OCI-LY7 (cell line): ENCODE measurements at regions not wholly inside any gene's neighbourhood (a gene's known extent, or its start where the extent isn't known, plus 50 kb on each side); places are given as distances from the start of the nearest gene placed in this dataset.

Experiments
- BruUV-seq: library from RNA; stranded (reverse); fragments of 400-500 nt; replicated peaks from 2 replicates; lab custom pipeline; 2021; lab: Mats Ljungman, UMichigan
- CTCF ChIA-PET: fragments of 300-600 bp; sonication (Branson Sonifier 250); formaldehyde crosslinking; loops from one replicate; lab custom pipeline; 2022; ENCODE audit warnings: antibody characterized with exemption; ENCODE audit not compliant: unreplicated experiment; lab: Charles Lee
- POLR2A ChIA-PET: fragments of 300-600 bp; sonication (Branson Sonifier 250); formaldehyde crosslinking; loops from one replicate; lab custom pipeline; 2022; ENCODE audit warnings: antibody characterized with exemption; lab: Charles Lee
- DNase-seq: peaks from one replicate; pipeline ENCODE4 v3.0.0-alpha.2; 2015; ENCODE audit warnings: low spot score
- H2AFZ ChIP-seq: fragments of 200-600 bp; sonication (generic), shearing (Covaris generic); 2 replicates; pipeline ENCODE4 v1.6.1; 2014; ENCODE audit warnings: mild to moderate bottlenecking, antibody characterized with exemption, low read length, moderate library complexity
- H3K27ac ChIP-seq: fragments of 200-600 bp; sonication (generic); 2 replicates; pipeline ENCODE4 v1.5.1; 2014; ENCODE audit warnings: mixed run types, low read depth, mild to moderate bottlenecking, moderate library complexity, low read length, inconsistent platforms; ENCODE audit not compliant: poor library complexity, severe bottlenecking
- H3K36me3 ChIP-seq: fragments of 200-600 bp; sonication (generic); 2 replicates; pipeline ENCODE4 v1.6.1; 2014; ENCODE audit warnings: mild to moderate bottlenecking, antibody characterized with exemption, low read length, moderate library complexity, mixed read lengths; ENCODE audit not compliant: insufficient read depth
- H3K4me1 ChIP-seq: fragments of 200-600 bp; sonication (generic); 2 replicates; pipeline ENCODE4 v1.5.1; 2014; ENCODE audit warnings: mild to moderate bottlenecking, low read length; ENCODE audit not compliant: insufficient read depth, poor library complexity, severe bottlenecking
- H3K4me2 ChIP-seq: fragments of 200-600 bp; sonication (generic); 2 replicates; pipeline ENCODE4 v1.6.1; 2014; ENCODE audit warnings: mild to moderate bottlenecking, low read length
- H3K4me3 ChIP-seq: fragments of 200-600 bp; sonication (generic); 2 replicates; pipeline ENCODE4 v1.5.1; 2014; ENCODE audit warnings: mild to moderate bottlenecking, low read depth, low read length; ENCODE audit not compliant: poor library complexity, severe bottlenecking
- H3K79me2 ChIP-seq: fragments of 200-600 bp; sonication (generic); 2 replicates; pipeline ENCODE4 v1.6.1; 2016; ENCODE audit warnings: low read depth, mild to moderate bottlenecking, low read length, moderate library complexity, mixed read lengths; ENCODE audit not compliant: insufficient read depth
- H3K9me2 ChIP-seq: fragments of 200-600 bp; sonication (generic); 2 replicates; pipeline ENCODE4 v1.6.1; 2016; ENCODE audit warnings: mild to moderate bottlenecking, low read length, mixed read lengths; ENCODE audit not compliant: insufficient read depth
- H3K9me3 ChIP-seq: fragments of 200-600 bp; sonication (generic); 2 replicates; pipeline ENCODE4 v1.6.1; 2014; ENCODE audit warnings: mild to moderate bottlenecking, mixed run types, low read length, mixed read lengths
- H4K20me1 ChIP-seq: fragments of 200-600 bp; sonication (generic); 2 replicates; pipeline ENCODE4 v1.6.1; 2014; ENCODE audit warnings: mild to moderate bottlenecking, antibody characterized with exemption, low read length, moderate library complexity, mixed read lengths; ENCODE audit not compliant: insufficient read depth
- EZH2phosphoT487 ChIP-seq: fragments of 200-600 bp; sonication (generic); IDR thresholded peaks from 2 replicates; pipeline ENCODE4 v1.6.1; 2018; ENCODE audit warnings: low read depth, borderline replicate concordance, mild to moderate bottlenecking, mixed run types, antibody characterized with exemption, low read length, moderate library complexity, mixed read lengths
- intact Hi-C: fragments of 100-400 bp; cut with micrococcal nuclease; formaldehyde crosslinking; loops from one replicate; pipeline ENCODE4 v1.10.0; 2022; ENCODE audit not compliant: unreplicated experiment
- TF ChIP-seq, protein P1 (sequence below): fragments of 200-600 bp; sonication (generic); conservative IDR thresholded peaks from 2 replicates; pipeline ENCODE4 v1.5.1; 2014; ENCODE audit warnings: mild to moderate bottlenecking, antibody characterized with exemption, low read length, moderate library complexity, mixed read lengths

GRCh38 chr4:181588733-181589302 is 654.4 kb upstream of the TENM3 start:
- intact Hi-C loops: no loop called here
- H3K9me2 ChIP-seq: no peaks in the 10 kb centered on the region
- no peak overlapping the region for H3K4me2 ChIP-seq
- no peak overlapping the region for H2AFZ ChIP-seq
- no peak for DNase-seq
- CTCF ChIA-PET: no interaction called here
- no peaks in the 10 kb centered on the region for H3K9me3 ChIP-seq
- H3K36me3 ChIP-seq: no peaks in the 10 kb centered on the region
- H3K27ac ChIP-seq: no peak overlapping the region
- no peaks in the 10 kb centered on the region for H4K20me1 ChIP-seq
- POLR2A ChIA-PET: no interaction called here
- H3K79me2 ChIP-seq: no peaks in the 10 kb centered on the region
- TF ChIP-seq, protein P1, sequence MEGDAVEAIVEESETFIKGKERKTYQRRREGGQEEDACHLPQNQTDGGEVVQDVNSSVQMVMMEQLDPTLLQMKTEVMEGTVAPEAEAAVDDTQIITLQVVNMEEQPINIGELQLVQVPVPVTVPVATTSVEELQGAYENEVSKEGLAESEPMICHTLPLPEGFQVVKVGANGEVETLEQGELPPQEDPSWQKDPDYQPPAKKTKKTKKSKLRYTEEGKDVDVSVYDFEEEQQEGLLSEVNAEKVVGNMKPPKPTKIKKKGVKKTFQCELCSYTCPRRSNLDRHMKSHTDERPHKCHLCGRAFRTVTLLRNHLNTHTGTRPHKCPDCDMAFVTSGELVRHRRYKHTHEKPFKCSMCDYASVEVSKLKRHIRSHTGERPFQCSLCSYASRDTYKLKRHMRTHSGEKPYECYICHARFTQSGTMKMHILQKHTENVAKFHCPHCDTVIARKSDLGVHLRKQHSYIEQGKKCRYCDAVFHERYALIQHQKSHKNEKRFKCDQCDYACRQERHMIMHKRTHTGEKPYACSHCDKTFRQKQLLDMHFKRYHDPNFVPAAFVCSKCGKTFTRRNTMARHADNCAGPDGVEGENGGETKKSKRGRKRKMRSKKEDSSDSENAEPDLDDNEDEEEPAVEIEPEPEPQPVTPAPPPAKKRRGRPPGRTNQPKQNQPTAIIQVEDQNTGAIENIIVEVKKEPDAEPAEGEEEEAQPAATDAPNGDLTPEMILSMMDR: no peak
- no peak for TF ChIP-seq EZH2phosphoT487
- H3K4me3 ChIP-seq: no peak overlapping the region
- BruUV-seq: no TSS peak
- no peaks in the 10 kb centered on the region for H3K4me1 ChIP-seq

DNA sequence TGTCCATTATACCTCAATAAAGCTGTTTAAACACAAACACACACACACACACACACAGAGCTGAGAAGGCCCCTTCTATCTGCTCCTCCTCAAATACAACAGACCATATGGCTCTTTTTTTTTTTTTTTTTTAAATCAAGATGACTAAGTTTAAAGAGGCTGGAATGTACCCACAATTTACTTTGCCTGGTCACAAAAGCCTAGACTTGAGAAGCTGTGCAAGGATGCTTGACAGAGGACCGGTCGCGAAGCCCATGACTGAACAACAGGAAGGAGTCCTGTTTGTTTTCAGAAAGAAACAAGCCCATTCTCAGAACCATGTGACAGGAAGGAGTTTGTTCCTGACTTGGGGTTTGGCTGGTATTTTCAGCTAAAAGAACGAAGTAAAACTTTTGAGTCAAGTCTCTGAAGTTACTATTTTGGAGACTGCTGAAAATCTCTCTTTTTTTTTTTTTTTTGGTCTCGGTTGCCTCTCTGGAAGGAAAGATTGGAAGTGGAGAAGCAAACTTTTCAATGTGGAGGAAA is 650.9 kb upstream of the TENM3 start:
- Histone ChIP-seq H3K4me3 (no peak overlapping the region), H3K79me2 (no peaks in the 10 kb centered on the region), H3K4me1 (no peaks in the 10 kb centered on the region), H3K9me3 (no peaks in the 10 kb centered on the region), H3K4me2 (no peak overlapping the region), H3K27ac (no peak overlapping the region), H3K36me3 (no peaks in the 10 kb centered on the region), H2AFZ (peak overlapping the region; percentile 43; the same call in 1 of the 2 replicates), H3K9me2 (no peaks in the 10 kb centered on the region), H4K20me1 (no peaks in the 10 kb centered on the region)
- no TSS peak for BruUV-seq
- POLR2A ChIA-PET: interaction anchor here (0.7 kb wide), 2 partner anchors 13 to 615 kb away, joined by 3 to 5 read pairs; no protein-coding TSS in a partner anchor
- peak; percentile 12 for DNase-seq
- TF ChIP-seq, protein P1: no peak
- no peak for TF ChIP-seq EZH2phosphoT487
- CTCF ChIA-PET: no interaction called here
- intact Hi-C loops: no loop called here

DNA sequence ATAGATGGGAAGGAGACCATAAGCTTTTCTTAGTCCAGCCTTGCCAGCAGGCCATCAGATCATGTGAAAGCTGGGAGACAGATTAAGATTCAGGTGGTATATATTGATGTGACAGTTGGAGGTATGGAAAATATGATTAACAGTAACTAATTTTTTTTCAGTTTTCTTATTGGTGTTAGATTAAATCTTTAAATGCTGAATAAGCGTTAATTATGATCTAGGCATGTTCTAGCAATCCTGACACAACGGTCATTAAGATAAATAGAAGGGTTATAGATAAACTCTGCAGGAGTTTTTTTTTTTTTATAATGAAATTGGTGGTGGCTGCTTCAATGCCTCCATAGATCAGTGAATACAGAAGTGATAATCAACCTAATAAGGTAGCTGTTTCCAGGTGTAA is 649.5 kb upstream of the TENM3 start:
- H3K4me1 ChIP-seq: no peaks in the 10 kb centered on the region
- no peaks in the 10 kb centered on the region for H4K20me1 ChIP-seq
- H3K79me2 ChIP-seq: no peaks in the 10 kb centered on the region
- POLR2A ChIA-PET: interaction anchor here (0.7 kb wide), 2 partner anchors 150 to 1790 kb away, joined by 3 read pairs; no protein-coding TSS in a partner anchor
- no peak overlapping the region for H3K27ac ChIP-seq
- H3K4me3 ChIP-seq: no peak overlapping the region
- intact Hi-C loops: no loop called here
- no peak for TF ChIP-seq EZH2phosphoT487
- TF ChIP-seq, protein P1: no peak
- BruUV-seq: no TSS peak
- no peaks in the 10 kb centered on the region for H3K9me3 ChIP-seq
- H2AFZ ChIP-seq: no peak overlapping the region
- no peaks in the 10 kb centered on the region for H3K9me2 ChIP-seq
- H3K4me2 ChIP-seq: no peak overlapping the region
- no peaks in the 10 kb centered on the region for H3K36me3 ChIP-seq
- CTCF ChIA-PET: no interaction called here
- no peak for DNase-seq
